ENCODE measurements at regions not wholly inside any gene's neighbourhood (a gene's known extent, or its start where the extent isn't known, plus 50 kb on each side); places are given as distances from the start of the nearest gene placed in this dataset.

DNA sequence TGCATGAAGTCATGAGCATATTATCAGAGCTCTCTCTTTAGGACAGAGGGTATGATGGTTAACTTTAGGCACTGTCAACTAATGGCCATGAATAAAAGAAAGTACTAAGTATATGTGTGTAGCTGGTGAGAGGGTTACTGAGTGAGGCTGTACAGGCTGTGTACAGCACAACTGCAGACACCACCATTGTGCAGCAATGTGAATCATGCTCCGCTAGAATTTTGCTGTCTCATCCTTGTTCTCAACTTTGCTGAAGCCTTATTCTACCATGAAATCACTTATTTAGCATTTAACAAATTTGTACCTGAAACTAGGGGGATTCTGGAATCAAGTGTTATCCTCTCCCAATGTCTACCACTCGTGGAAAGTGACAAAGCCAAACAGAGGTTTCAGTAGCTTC is 414.9 kb downstream of the PLCL1 start:
- no peak for DNase-seq (ENCODE audit: low spot score)

- DNase-seq (ENCODE audit: low spot score), result no peak
These were observed 409.8 kb downstream of the PLCL1 start for GRCh38 chr2:198214114-198214596.

GRCh38 chr2:198213253-198213652 is 408.9 kb downstream of the PLCL1 start:
- DNase-seq (ENCODE audit: low spot score), result no peak

- DNase-seq (ENCODE audit: low spot score), result no peak
These were observed 407.3 kb downstream of the PLCL1 start for GRCh38 chr2:198211706-198212105.

GRCh38 chr2:198203336-198204069 is 399.1 kb downstream of the PLCL1 start:
- DNase-seq (ENCODE audit: low spot score), result no peak
